Upper lobe of left lung (tissue), 4 donors: ENCODE measurements at regions not wholly inside any gene's neighbourhood (a gene's known extent, or its start where the extent isn't known, plus 50 kb on each side); places are given as distances from the start of the nearest gene placed in this dataset.

Experiments used
- EP300 ChIP-seq, 4 donors: sonication (generic); formaldehyde crosslinking; IDR thresholded peaks; one replicate each; pipeline ENCODE4 v1.5.1; 2017; ENCODE audit warnings: antibody characterized with exemption in 4 of 4, control low read depth in 2 of 4
- POLR2A ChIP-seq, 4 donors: fragments of 450-650 bp; IDR thresholded peaks; one replicate each; pipeline ENCODE4 v1.5.1; 2016 to 2017; ENCODE audit warnings: antibody characterized with exemption in 4 of 4, mild to moderate bottlenecking in 2 of 4
- POLR2AphosphoS5 ChIP-seq, 2 donors: sonication (generic); formaldehyde crosslinking; IDR thresholded peaks; one replicate each; pipeline ENCODE4 v1.5.1; 2017; ENCODE audit warnings: antibody characterized with exemption in 2 of 2
- TF ChIP-seq, protein P1 (sequence below), 6 experiments: fragments of 450-650 bp in 4 of 6; fragments of 200-600 bp in 2 of 6; sonication (generic) in 2 of 6; IDR thresholded peaks; one replicate each; pipeline ENCODE4 v1.5.1; 2016 to 2019; ENCODE audit warnings: antibody characterized with exemption in 6 of 6

DNA sequence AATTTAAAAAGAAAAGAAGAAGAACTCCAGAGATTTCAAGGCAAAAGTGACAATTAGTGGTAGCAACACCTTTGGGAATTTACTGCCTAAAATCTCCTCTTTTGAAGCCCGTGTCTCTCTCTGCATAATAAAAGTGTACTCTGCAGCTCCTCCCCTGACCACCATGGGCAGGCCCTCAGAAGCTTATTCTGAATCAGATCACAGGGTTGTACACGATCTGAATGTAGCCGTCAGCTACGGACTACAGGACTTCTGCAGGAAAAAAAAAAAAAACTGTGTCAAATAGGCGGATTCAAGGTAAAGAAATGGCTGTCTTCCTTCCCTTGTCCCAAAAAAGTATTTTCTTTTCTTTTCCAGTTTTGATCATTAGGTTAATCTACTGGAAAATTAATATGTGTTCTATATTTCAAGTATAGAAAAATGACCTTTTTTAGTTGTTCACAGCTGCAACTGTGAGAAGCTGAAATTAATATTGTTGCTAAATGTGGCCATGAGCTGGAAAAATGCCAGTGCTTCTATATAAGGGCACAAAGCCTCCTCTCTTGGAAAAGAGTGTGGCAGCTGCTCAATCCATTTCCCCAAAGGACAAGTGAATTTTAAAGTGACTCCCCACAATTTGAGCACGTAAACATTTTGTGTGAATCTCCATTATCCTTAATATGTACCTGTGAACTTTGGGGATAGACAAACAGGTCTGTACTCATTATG, 397.4 kb downstream of the C6orf118 start:
- TF ChIP-seq POLR2A (IDR thresholded peaks at IDR 0.05) (no peak), EP300 (IDR thresholded peaks at IDR 0.05) (no peak), POLR2AphosphoS5 (IDR thresholded peaks at IDR 0.05) (no peak)
- TF ChIP-seq, protein P1, sequence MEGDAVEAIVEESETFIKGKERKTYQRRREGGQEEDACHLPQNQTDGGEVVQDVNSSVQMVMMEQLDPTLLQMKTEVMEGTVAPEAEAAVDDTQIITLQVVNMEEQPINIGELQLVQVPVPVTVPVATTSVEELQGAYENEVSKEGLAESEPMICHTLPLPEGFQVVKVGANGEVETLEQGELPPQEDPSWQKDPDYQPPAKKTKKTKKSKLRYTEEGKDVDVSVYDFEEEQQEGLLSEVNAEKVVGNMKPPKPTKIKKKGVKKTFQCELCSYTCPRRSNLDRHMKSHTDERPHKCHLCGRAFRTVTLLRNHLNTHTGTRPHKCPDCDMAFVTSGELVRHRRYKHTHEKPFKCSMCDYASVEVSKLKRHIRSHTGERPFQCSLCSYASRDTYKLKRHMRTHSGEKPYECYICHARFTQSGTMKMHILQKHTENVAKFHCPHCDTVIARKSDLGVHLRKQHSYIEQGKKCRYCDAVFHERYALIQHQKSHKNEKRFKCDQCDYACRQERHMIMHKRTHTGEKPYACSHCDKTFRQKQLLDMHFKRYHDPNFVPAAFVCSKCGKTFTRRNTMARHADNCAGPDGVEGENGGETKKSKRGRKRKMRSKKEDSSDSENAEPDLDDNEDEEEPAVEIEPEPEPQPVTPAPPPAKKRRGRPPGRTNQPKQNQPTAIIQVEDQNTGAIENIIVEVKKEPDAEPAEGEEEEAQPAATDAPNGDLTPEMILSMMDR (IDR thresholded peaks at IDR 0.05), result no peak
